Stimulated activated CD4-positive, alpha-beta T cell treated with anti-CD3 and anti-CD28 coated beads, Interleukin-4, amount 100 ng/mL, for 4 hours (primary cell): ENCODE measurements at regions not wholly inside any gene's neighbourhood (a gene's known extent, or its start where the extent isn't known, plus 50 kb on each side); places are given as distances from the start of the nearest gene placed in this dataset.
"Not testable (repeated sequence)": the region's sequence is repeated elsewhere in the genome, so short reads cannot be mapped to it uniquely, and the experiment has no call there.

Experiments
- DNase-seq, 2 experiments: peaks; one replicate each; pipeline ENCODE4 v3.0.0-alpha.2; 2020

GRCh38 chr20:40860487-40860902 is 168.1 kb upstream of the TOP1 start:
- no peak for DNase-seq

- no peak for DNase-seq
These were observed 167.1 kb upstream of the TOP1 start for GRCh38 chr20:40861427-40862008.

DNA sequence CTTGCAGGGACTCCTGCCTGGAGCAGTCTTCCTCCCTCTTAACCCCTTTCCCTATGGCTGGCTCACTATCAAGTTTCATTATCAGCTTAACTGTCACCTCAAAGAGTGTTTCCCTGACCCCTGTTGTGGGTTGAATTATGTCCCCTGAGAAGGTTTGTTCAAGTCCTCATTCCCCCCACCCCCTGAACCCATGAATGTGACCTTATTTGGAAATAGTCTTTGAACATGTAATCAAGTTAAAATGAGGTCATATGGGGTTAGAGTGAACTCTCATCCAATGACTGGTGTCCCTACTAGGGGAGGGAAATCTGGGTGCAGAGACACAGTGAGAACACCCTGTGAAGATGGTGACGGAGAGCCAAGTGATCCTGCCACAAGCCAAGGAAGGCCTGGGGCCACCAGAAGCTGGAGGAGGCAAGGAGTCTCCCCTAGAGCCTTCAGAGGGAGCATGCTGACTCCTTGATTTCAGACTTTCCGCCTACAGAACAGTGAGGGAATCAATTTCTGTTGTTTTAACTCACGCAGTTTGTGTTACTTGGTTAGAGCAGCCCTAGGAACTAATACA is 165.2 kb upstream of the TOP1 start:
- no peak for DNase-seq

- no peak for DNase-seq
These were observed 164.2 kb upstream of the TOP1 start for GRCh38 chr20:40864470-40864869.

DNA sequence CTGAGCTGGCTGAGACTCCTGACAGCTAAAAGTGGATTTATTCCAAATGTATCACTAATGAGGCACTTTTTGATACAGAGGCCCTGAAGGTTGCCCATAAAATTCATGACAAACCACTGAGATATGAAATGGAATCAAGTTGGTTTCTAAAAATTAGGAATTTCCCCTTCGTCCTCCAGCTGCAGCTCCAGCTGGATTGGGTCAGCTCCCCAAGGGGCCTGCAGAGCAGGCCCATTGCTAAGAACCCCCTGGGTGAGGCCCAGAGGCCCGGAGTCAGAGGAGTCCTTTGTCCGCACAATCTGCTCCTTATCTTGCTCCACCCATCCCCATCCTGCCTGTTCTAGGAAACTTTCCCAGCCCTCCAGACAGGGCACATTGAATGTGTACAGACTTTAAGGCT is 163.5 kb upstream of the TOP1 start:
- DNase-seq, result no peak

DNA sequence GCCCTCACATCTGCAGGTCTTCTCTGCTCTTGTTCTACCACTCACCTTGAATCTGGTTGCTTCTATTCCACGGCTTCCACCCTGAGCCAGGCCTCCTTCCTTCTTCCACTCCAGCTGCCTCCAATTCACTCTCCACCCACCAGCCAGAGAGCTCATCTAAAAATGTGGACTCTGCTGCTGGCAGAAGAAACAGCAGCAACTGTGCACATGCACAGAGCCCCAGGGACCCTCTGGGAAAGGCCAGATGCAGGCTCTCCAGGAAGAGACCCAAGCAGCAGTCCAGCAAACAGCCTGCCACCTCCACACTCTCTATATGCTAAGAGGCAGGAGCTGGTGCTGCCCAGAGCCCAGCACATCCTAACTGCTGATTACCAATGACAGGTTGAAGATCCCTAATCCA is 162.6 kb upstream of the TOP1 start:
- no peak for DNase-seq

- DNase-seq, result no peak
These were observed 159.9 kb upstream of the TOP1 start for GRCh38 chr20:40868551-40869217.

DNA sequence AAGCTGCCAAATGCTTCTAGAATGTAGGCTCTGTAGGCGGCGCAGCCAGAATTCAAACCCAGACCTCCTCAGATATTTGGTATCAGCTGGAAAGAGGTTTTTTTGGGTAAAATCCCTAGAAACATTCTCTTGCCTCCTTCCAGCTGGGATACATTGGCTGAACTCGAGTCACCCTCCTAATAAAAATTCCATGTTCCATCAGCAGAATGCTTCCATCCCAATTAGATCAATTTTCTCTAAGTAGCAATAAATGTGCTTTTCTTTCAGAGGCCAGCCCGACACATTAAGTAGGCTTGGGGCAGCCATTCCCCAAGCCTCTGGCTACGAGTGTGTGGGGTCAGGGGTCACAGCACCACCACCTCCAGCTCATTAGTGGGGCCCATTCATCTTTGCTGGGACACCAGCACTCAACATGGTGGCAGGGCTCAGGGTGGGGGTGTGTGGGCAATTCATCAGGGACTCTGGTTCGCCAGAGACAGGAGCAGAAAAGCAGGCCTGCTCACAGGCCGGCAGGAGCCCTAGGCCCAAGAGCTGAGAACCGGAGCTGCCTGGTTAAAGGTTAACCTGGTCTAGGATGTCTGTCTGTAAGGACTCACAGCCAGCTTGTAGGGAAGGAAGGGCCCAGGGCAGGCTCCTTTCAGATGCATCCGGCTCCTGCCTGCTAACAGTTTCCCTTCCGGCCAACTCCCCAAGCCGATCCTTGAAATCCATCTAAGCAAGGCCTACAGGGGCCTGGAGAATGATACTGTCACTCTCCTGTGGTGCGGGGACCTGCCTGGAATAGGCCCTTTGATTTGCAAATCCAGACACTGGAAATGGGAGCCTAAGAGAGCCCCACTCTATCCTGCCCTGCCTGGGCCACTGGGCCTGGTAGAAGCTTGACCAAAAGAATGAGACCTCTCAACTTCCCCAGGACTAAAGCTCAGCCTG is 159.1 kb upstream of the TOP1 start:
- DNase-seq, result no peak

- no peak for DNase-seq
These were observed 153.2 kb upstream of the TOP1 start for GRCh38 chr20:40875116-40876085.

GRCh38 chr20:40878099-40878498 is 150.5 kb upstream of the TOP1 start:
- not testable (repeated sequence) for DNase-seq

GRCh38 chr20:40880063-40880728 is 148.4 kb upstream of the TOP1 start:
- DNase-seq, result no peak

- DNase-seq, result no peak
These were observed 147.9 kb upstream of the TOP1 start for GRCh38 chr20:40880729-40881109.

DNA sequence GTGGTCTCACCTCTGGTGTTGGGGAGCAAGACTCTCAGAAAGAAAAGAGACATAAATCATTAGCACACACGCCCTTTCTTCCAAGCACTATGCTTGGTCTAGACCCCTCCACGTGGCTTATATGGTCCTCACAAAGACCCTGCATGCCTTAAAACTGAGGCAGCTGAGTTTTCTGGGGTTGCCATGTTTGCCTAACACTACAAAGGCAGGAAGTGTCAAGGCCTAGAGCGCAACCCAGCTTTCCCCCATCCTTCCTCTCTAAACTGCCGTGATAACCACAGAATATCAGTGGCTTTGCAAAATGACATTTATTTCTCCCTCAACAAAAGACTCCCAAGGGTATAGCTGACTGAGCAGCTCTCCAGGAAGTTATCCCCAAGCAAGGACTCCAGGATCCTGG is 146.5 kb upstream of the TOP1 start:
- no peak for DNase-seq

DNA sequence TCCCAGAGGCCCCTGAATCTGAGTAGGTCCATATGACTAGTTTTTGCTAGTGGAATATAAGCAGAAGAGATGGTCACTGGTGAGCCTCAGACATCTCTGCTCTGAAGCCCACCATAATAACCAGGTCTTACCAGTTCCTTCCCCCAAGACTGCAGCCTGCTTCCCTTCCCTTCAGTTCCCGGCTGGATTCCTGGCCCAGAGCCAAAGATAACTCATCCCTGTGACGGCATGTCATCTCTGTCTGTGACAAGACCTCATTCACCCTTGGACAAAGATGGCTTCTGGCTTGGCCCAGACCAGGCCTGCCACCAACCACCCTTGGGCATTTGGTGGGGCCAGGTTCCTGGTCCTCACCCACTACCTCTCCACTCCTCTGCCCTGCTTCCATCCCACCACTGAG is 145.5 kb upstream of the TOP1 start:
- no peak for DNase-seq

GRCh38 chr20:40887105-40887504 is 141.5 kb upstream of the TOP1 start:
- no peak for DNase-seq

GRCh38 chr20:40889266-40889665 is 139.4 kb upstream of the TOP1 start:
- not testable (repeated sequence) for DNase-seq

DNA sequence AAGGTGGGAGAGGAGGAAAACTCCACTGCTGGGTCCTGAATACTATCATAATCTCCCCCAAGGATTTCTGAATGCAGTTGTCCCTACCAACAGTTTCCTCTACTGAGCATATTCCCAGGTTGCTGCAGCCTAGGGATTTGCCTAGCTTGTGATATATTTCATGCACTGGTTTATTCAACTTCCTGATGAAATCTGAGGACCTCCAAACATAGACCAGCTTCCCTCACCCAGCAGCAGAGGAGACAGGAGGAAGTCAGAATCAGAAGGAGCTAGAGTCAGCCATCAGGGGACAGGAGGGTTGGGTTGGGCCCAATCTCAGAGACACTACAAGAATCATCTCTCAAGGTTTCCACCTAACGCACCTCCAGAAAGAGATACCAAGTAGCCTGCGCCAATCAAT is 138.4 kb upstream of the TOP1 start:
- no peak for DNase-seq

GRCh38 chr20:40890635-40891034 is 138.0 kb upstream of the TOP1 start:
- DNase-seq, result no peak

GRCh38 chr20:40891351-40891750 is 137.3 kb upstream of the TOP1 start:
- DNase-seq, result no peak

DNA sequence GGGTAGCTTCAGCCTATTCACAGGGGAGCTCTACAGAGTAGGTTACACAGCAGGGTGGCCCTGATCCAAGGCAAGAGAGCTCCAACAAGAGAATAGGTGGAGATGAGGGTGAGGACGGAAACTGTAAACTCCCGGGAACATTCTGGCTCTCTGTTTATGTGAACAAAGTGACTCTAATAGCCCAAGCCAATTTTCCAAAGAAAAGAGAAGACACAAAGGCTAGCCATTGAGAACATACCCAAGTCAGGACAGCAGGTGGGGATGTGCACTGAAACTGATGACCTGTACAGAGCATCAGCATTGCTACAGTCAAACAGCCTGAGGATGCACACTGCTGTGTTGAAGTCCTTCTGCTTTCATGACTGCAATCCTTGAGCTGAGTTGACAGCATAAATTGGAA is 136.0 kb upstream of the TOP1 start:
- DNase-seq, result no peak

- no peak for DNase-seq
These were observed 134.9 kb upstream of the TOP1 start for GRCh38 chr20:40893610-40894236.
